ENCODE measurements at regions not wholly inside any gene's neighbourhood (a gene's known extent, or its start where the extent isn't known, plus 50 kb on each side); places are given as distances from the start of the nearest gene placed in this dataset.

DNA sequence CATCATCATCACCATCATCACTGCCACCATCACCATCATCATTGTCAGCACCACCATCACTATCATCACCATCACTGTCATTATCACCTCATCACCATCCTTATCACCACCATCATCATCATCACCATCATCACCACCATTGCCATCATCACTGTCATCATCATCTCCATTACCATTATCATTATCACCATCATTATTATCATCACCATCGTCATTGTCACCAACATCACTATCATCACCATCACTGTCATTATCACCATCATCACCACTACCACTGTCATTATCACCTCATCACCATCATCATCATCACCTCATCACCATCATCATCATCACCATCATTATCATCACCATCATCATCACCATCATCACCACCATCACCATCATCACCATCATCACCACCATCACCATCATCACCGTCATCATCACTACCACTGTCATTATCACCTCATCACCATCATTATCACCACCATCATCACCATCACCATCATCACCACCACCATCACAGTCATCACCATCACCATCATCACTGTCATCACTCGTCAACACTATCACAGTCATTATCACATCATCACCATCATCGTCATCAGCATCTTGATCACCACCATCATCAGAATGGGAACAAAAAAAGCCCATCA, 191.1 kb downstream of the TTLL2 start:
- no peak for ATAC-seq

DNA sequence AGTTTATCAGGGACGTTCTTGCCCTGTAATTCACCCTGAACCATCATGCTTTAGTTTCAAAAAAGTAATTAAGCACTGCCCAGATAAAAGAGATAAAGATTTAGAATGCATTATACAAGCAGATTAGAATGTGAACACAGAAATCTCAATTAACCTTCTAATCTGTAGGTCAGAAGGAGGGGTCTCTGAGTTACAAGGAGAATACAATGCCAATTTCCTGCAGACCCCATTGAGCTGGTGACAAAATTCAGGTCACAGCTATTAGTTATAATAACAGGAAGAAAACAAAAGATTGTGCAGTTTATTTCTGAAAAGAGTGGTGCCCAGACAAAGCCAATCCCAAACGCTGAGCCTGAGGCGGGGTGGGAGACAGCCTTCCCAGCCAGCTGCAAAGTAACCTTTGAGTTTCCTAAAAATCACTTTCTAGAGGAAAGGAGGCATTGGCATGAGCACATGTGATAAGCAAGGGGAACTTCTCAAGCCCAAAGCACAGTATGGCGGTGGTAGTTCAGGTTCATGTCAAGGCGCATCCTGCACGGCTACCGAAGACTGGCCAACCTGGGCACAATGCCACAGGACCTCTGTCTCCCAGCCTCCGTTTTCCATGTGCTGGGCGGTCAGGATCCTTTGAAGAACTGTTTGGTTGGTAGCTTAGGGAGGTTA, 192.5 kb downstream of the TTLL2 start:
- no peak for ATAC-seq

DNA sequence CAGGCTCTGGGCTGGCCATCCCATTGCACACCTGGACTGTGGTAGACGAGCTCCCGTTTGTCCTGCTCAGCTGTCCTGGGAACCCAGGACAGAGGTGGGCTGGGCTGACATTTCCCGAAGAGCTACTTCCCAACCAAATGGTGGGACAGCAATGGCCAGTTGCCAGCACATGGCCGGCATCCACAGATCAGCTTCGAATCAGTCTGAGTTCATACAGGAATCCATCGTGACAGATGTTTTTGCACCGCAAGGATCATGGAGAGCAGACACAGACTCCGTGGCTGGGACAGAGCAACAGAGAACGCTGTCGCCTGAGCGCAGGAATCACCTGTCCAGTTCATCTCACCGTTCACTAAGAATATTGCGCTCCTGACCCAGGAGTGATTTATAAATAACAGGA, 198.5 kb downstream of the TTLL2 start:
- ATAC-seq, result no peak

DNA sequence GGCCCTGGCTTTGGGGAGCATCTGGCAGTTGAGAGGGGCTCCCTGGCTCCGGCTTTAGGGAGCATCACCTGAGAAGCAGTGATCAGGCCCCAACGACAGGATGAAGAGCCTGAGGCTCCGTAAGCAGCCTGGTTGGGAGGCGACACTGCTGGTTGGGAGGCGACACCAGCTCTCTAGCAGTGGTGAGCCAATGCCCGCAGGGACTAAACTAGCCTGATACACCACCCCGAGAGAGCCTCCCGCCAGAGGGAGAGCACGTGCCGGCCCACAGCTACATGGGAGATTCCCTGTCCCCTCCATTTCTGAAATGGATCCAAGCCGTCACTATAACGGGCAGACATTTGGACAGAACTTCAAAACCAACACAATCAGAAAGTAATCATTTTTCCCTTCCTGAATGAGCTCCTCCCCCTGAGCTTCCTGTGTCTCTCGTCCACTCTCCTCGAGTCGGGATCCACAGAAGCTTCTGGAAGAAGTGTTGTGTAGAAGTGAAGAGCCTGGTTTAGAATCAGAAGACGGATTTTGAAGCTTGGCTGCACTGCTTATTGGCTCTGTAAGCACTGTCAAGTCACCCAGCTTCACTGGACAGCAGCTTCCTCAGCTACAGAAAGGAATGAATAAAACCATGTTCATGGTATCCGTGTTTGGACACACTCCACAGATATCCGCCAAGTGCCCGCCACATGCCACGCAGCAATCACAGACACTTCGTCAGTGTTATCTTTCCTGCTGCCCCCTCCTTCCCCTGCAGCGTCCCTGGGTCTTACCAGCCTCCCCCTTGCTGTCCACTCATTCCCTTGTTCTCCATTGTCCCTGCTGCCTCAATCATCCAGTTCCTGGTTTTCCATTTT, 199.6 kb downstream of the TTLL2 start:
- no peak for ATAC-seq

DNA sequence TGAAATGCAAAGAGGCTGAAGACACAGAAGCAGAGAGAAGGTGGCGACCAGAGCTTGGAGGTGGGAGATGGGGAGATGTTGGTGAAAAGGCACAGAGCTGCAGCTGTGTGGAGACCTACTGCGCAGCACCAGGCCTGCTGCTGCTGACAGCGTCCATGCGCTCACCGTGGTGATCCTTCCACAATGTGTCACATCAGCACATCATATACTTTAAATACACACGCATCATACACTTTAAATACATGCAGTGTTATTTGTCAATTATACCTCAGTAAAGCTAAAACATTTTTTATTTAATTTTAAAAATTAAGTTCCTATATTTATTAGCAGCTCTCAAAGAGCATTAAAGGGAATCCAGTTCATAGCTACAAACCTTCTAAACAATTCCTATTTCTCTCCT, 200.9 kb downstream of the TTLL2 start:
- ATAC-seq, result no peak

DNA sequence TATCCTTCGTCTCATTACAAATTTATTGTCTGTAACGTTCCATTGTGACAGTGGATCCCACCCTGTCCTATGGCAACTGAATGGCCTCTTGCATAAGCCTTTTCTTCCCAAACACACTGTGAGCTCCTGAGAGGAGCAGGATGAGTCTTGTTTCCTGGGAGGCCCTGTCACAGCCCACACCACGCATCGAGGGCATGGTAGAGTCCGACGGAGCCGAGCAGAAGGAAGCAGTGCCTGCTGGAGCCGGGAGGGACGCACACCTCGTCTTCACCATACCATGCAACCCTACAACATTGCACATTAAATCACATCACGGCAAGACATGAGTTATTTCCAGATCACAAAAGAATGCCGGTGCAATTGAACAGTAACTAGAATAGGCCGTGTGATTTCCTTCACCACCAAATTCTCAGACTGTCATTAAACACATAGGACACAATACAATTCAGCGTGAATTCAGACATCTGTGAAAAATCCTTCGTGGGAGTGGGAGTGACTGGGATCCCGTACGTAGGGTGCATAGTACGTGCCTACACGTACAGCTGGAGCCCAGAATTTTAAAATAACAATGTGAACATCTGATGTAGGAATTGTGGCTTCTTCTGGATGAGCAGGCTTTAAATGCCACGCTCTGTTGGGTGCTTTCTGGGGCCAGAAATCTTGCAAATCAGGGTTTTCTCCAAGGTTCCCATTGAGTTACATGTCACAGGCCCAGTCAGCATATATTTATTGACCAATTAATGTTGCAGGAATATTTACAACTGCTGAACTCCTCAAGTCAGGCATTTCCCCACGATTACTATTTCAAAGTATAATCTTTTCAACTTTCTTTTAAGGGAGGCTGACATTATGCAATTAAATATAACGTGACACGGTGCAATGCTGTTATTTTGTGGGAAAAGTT, 201.8 kb downstream of the TTLL2 start:
- ATAC-seq, result no peak

DNA sequence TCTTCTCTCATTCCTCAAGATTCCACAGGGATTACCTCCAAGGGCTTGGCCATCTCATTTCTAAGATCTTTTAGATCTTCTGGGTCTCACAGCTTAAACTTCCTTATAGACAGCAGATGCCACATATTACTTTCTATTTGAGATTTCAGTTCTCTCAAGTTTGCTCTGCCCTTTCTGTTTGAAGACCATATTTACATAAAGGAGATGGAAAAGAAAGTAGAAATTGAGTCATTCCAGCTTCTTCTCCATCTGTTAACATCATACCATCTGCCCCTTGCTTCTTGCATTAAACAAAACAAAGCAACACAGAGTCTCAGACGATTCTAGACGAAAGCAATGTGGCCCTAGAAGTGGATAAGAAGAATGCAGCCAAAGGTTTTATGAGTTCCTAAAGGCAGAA, 203.4 kb downstream of the TTLL2 start:
- no peak for ATAC-seq

DNA sequence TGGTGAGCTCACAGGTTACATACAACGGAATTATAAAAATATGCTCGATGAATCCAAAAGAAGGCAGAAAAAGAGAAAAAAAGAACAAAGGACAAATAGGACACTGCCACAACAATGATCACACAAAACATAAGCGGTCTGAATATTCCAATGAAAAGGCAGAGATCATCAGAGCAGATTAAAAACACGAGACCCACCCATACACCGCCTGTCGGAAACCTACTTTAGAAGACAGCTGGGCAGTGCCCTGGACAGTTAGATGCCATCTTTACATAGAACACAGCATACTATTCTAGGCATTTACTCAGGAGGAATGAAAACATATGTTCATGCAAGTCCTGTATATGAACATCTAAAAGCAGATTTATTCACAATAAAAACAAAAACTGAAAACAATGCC, 204.1 kb downstream of the TTLL2 start:
- ATAC-seq, result no peak

DNA sequence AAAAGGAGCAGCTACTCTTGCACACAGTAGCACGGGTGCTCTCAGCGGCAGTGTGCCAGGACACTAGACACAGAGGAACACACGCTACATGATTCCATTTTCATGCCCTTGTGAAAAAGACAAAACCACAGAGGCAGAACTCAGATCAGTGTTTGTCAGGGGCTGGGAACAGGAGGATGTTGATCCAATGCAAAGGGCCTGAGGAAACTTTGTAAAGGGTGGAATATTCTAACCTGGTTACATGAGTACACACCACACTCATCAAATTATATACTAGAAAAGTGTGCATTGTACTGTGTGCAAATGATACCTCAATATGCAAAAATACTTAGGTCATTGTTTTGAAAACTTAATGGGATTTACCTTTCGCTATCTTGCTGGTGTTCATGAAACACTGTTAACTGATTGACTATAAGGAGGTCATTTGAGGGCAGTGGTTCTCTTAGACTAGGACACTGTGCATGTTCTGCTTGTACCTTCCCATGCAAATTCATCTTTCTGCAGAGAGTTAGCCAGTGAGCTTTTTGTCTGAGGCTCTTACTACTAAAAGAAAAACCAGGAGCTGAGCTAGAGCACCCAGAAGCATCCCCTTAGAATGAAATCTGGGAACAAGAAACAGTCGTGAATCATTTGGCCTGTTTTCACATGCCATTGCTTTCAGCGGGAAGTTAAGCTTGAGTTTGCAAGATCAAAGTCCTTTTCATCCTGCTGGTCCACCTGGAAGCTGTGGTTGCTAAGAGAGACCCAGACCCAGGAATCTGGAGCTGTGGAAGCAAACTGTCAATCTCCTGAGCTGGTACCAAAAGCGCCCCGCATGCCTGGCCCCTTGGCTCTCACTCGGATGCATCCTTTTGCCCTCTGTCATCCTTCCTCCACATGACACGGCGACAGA, 204.8 kb downstream of the TTLL2 start:
- ATAC-seq, result no peak

DNA sequence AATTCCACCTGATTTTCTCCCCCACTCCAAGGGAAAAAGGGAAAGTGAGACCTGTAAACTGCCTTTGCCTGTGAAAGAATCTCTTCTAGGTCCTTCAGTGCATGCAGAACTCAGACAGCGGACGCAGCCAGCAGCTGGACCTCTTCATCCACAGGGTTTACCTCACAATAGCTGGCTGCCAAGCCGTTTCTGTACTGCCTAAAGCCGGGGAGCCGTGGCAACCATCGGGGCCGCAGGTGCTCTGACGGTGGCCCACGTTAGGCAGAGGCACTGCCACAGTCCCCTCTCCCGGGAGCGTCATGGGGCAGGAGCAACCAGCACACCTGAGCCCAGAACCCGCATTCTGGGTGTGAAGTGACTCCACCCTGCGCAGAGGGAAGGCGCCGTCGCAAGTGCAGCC, 206.1 kb downstream of the TTLL2 start:
- ATAC-seq, result no peak

DNA sequence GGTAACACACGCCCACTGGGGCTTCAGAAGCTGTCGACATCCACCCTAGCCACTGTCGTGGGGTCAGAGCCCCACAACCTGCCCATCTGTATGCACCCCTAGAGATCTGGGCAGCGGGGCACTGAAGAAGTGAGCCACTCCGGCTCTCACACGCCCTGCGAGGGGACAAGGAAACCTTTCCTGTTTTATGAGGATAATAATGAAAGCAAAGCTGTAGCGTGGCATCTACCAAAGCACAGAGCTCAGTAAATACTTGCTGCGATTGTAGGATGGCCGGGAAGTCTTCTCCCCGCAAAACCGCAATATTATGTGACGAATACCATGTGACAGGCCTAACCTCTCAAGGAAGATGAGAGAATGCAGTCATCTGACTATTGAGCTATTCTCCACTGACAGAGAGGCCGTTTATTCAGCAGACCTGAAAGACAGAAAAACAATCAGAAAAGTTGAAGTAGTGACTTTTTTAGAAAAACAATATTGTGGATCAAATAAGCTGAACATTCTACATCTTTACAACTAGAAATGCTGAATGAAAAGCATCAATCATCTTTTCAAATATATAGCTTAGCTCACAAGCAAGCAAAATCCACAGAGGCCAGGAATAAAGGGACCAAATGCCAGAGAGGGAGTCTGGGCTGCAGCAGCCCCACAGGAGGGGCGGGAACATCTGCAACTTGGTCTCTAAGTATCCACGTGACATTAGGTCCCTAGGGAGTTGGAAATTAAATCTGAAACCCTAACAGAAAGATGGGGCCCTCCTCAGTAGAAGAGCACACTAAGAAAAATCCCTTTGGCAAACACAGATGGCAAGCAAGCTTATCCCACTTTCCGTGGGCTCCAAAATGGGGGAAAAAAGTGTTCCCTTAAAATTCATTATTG, 207.8 kb downstream of the TTLL2 start:
- no peak for ATAC-seq

DNA sequence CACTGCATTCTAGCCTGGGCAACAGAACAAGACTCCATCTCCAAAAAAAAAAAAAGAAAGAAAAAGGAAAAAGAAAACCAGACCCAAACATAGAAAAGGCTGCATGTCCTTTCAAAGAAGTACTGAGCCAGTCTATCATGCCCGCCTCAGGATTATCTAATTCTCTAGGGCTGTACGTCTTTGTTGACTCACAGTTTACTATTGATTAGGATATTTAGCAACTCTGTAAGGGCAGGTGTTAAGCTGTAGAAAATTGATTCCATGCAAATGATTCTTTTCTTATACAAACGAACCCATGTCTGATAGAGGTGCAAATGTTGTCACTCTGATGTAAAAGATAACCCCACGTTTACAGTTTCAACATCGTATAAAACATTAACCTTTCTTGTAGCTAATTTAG, 209.0 kb downstream of the TTLL2 start:
- ATAC-seq, result no peak

DNA sequence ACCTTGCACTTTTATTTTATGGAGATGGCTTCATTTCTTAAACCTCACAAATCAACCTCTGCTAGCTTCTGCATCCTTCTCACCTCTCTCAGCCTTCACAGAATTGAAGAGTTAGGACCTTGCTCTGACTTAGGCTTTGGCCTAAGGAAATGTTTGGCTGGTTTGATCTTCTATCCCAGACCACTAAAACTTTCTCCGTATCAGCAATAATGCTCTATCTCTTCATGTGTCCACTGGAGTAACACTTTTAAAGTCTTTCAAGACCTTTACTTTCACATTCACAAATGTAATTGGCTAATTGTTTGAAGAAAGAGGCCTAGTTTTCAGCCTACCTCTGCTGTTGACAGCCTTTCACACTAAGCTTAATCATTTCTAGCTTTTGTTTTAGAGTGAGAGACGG, 212.9 kb downstream of the TTLL2 start:
- no peak for ATAC-seq

DNA sequence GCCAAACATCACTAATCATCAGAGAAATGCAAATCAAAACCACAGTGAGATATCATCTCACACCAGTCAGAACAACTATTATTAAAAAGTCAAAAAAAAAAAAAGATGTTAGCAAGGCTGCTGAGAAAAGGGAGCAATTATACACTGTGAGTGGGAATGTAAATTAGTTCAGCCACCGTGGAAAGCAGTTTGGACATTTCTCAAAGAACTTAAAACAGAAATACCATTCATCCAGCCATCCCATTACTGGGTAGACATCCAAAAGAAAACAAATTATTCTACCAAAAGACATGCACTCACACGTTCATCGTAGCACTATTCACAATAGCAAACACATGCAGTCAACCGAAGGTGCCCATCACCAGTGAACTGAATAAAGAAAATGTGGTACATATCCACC, 213.9 kb downstream of the TTLL2 start:
- ATAC-seq, result no peak

DNA sequence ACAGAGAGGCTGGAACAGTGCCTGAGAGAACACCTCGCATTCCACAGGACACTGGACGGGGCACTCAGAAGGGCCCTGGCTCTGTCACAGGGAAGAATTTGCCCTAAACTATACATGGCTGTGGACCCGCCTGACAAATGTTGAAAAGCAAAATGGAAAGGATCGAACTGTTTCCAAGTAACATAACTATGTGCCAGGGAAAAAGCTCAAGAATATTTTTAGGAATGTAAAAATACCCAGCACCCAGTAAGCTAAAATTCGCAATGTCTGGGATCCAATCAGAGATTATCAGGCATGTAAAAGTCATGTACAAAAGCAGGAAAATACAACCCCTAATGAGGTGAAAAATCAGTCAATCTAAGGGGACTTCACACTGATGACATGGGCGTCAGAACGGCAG, 215.9 kb downstream of the TTLL2 start:
- no peak for ATAC-seq

DNA sequence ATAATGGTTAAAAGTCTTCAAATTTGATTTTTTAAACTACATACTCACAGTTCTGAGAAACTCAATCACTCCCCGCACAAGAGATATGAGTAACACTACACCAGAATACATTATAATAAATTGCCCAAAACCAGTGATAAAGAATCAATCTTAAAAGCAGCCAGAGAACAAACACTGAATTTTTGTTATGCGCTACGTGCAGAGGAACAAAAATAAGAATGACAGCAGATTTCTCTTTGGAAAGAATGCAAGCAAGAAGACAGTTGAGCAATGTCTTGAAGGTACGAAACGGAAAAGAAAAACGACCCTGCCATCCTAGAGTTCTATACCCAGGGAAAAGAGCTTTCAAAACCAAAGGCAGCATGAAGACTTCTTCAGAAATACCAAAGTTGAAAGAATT, 216.7 kb downstream of the TTLL2 start:
- ATAC-seq, result no peak

DNA sequence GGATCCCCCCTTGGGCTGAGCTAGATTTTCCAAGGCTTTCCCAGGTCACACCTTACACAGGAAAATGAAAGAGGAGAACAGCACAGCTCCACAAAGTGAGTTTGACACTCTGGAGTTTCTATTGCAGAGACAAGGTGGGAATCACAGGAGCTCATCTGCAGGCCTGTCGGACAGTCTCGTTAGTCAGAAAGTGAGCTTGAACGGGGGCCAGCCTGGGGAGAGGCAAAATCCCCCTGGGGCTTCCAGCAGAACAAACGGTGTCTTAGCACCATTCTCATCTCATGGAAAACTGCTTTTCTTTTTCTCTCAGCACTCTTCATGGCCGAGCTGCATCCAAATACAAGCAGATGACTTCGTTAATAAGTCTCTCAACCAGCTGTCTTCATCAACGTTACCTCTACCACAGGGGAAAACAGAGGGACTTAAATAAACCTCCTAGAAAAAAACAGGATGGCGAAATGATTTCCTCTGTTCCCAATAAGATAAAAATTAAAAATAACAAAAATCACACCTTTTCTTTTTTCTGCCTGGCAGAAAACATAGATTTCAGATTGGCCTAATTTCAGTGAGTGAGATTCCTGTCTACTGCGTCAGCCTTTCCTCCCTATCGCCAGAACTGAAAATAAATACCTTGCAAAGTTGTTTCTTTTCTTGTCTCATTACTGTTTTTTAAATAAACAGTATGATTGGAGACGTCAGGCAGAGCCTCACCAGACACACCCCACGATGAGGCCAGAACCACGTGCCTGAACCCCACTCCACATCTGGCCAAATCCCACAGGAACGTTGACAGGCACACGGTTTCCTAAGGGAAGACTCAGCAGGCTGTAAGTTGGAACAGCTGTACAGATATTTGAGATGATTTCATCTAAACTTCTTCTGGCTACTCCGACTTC, 219.0 kb downstream of the TTLL2 start:
- no peak for ATAC-seq

DNA sequence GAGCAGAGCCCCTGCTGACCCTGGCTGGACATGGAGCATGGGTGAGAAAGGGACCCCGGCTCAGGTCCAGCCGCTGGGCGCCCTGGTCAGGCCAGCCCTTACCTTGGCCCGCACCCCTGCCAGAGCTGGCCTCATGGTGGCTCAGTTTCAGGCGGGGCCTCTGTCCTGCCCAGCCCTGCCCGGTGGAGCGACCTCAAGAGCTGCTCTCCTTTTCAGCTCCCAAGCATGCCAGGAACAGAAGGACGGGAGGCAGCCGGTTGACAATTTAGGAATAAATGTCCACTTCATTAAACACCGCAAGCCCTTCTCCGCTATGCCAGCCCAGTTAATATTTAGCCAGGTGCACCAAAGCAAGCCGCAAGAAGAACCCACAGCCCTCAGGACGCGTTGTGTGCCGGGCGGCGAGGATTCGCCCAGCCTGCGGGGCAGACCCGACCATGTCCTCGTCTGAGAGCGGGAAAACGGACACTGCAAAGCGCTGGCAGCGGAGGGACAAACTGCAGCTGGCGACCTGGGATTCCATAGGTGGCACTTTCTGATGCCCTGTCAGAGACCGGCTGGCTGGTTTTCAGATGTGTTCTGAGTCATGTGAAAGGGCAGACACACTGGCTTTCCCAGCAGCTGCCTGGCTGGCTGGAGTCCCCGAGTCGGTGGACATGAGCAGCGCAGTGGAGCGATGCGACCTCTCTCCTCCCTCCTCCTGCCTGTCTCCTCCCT, 221.9 kb downstream of the TTLL2 start:
- ATAC-seq, result no peak

DNA sequence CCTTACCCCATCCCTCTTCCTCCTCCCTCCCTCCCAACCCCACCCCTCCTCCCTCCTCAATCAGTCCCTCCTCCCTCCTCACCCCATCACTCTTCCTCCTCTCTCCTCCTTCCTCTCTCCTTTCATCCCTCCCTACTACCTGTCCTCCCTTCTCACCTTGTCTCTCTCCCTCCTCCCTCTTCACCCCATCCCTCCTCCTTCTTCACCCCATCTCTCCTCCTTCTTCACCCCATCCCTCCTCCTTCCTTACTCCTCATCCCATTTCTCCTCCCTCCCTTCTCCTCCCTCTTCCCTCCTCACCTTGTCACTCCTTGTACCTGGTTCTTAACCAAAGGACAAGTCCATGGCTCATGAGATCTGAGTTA, 222.4 kb downstream of the TTLL2 start:
- ATAC-seq, result no peak
